ENCODE measurements at regions not wholly inside any gene's neighbourhood (a gene's known extent, or its start where the extent isn't known, plus 50 kb on each side); places are given as distances from the start of the nearest gene placed in this dataset.

GRCh38 chr1:82995951-82996350 is 1003.0 kb downstream of the TTLL7 start:
- no peaks in the 10 kb centered on the region for H3K27me3 Mint-ChIP-seq (ENCODE audit: low read depth)
- no peak for DNase-seq (ENCODE audit: low spot score)
- no peaks in the 10 kb centered on the region for H3K9me3 Mint-ChIP-seq
- no peak overlapping the region for H3K27ac Mint-ChIP-seq
- no peaks in the 10 kb centered on the region for H3K36me3 Mint-ChIP-seq (ENCODE audit: low read depth)
- no peaks in the 10 kb centered on the region for H3K4me1 Mint-ChIP-seq (ENCODE audit: low read depth)
- H3K4me3 Mint-ChIP-seq = no peak overlapping the region

GRCh38 chr1:82994616-82995263 is 1004.2 kb downstream of the TTLL7 start:
- H3K36me3 Mint-ChIP-seq (ENCODE audit: low read depth) = no peaks in the 10 kb centered on the region
- no peak overlapping the region for H3K27ac Mint-ChIP-seq
- H3K27me3 Mint-ChIP-seq (ENCODE audit: low read depth) = no peaks in the 10 kb centered on the region
- no peaks in the 10 kb centered on the region for H3K9me3 Mint-ChIP-seq
- DNase-seq (ENCODE audit: low spot score) = no peak
- H3K4me1 Mint-ChIP-seq (ENCODE audit: low read depth) = no peaks in the 10 kb centered on the region
- H3K4me3 Mint-ChIP-seq = no peak overlapping the region

DNA sequence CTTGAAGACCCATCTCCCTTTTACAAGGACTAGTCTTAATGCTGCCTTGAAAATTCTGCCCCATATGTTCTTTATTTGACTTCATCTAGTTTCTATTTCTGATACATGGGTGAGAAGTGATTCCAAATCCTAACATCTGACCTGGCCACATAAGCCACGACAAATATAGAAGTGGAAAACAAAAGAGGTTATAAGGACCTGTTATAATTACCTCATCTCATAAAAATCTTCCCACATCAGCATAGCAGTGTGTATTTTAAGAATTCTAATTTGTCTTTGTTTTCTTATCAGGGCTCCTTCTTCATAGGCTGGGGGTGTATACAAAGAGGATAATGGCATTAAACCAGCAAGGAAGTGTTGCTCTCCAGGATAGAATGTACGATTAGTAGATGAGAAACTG is 1007.4 kb downstream of the TTLL7 start:
- no peak overlapping the region for H3K27ac Mint-ChIP-seq
- no peaks in the 10 kb centered on the region for H3K9me3 Mint-ChIP-seq
- no peaks in the 10 kb centered on the region for H3K27me3 Mint-ChIP-seq (ENCODE audit: low read depth)

GRCh38 chr1:82979593-82980236 is 1019.2 kb downstream of the TTLL7 start:
- Mint-ChIP-seq H3K36me3 (ENCODE audit: low read depth) (no peaks in the 10 kb centered on the region), H3K4me1 (ENCODE audit: low read depth) (peaks cover 6% of the 10 kb centered on the region), H3K4me3 (peak overlapping the region; percentile 13), H3K27me3 (ENCODE audit: low read depth) (peaks cover 10% of the 10 kb centered on the region), H3K9me3 (no peaks in the 10 kb centered on the region), H3K27ac (peak overlapping the region; percentile 36)
- DNase-seq (ENCODE audit: low spot score) = no peak

More for the DNA sequence above, 1007.4 kb downstream of the TTLL7 start:
- no peak for DNase-seq (ENCODE audit: low spot score)
- no peaks in the 10 kb centered on the region for H3K36me3 Mint-ChIP-seq (ENCODE audit: low read depth)
- no peaks in the 10 kb centered on the region for H3K4me1 Mint-ChIP-seq (ENCODE audit: low read depth)
- no peak overlapping the region for H3K4me3 Mint-ChIP-seq

GRCh38 chr1:82978461-82979324 is 1020.2 kb downstream of the TTLL7 start:
- no peak overlapping the region for H3K27ac Mint-ChIP-seq
- H3K4me1 Mint-ChIP-seq (ENCODE audit: low read depth) = peaks cover 6% of the 10 kb centered on the region
- H3K4me3 Mint-ChIP-seq = no peak overlapping the region
- no peak for DNase-seq (ENCODE audit: low spot score)
- H3K27me3 Mint-ChIP-seq (ENCODE audit: low read depth) = peaks cover 10% of the 10 kb centered on the region
- H3K9me3 Mint-ChIP-seq = peaks cover 4% of the 10 kb centered on the region
- no peaks in the 10 kb centered on the region for H3K36me3 Mint-ChIP-seq (ENCODE audit: low read depth)

- H3K4me1 Mint-ChIP-seq (ENCODE audit: low read depth) = no peaks in the 10 kb centered on the region
Measured at GRCh38 chr1:82972841-82973553, 1025.9 kb downstream of the TTLL7 start.

GRCh38 chr1:82969340-82969739 is 1029.6 kb downstream of the TTLL7 start:
- H3K9me3 Mint-ChIP-seq = peaks cover 4% of the 10 kb centered on the region
- H3K36me3 Mint-ChIP-seq (ENCODE audit: low read depth) = no peaks in the 10 kb centered on the region
- no peaks in the 10 kb centered on the region for H3K27me3 Mint-ChIP-seq (ENCODE audit: low read depth)
- H3K27ac Mint-ChIP-seq = no peak overlapping the region
- no peak overlapping the region for H3K4me3 Mint-ChIP-seq
- H3K4me1 Mint-ChIP-seq (ENCODE audit: low read depth) = no peaks in the 10 kb centered on the region
- DNase-seq (ENCODE audit: low spot score) = no peak

More at GRCh38 chr1:82972841-82973553, 1025.9 kb downstream of the TTLL7 start:
- no peaks in the 10 kb centered on the region for H3K36me3 Mint-ChIP-seq (ENCODE audit: low read depth)
- H3K27ac Mint-ChIP-seq = no peak overlapping the region
- H3K27me3 Mint-ChIP-seq (ENCODE audit: low read depth) = no peaks in the 10 kb centered on the region
- DNase-seq (ENCODE audit: low spot score) = no peak
- peaks cover 4% of the 10 kb centered on the region for H3K9me3 Mint-ChIP-seq
- H3K4me3 Mint-ChIP-seq = no peak overlapping the region

DNA sequence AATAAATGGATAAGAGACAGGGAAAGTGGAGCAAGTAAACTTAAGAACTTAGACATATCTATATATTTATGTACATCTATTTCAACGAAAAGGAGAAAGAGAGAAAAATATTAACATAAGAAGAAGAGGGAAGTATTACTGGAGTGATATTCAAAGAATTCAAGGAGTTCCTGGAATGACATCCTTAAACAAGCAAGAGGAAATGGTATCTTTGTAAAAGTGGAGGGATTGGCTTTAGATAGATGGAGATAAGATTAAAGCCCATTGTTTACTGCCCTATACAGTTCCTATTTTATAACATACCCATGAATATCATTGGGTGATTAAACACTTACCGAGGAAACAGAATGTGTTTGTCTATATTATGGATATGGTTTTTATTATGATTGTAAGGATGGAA is 1036.3 kb downstream of the TTLL7 start:
- Mint-ChIP-seq H3K36me3 (ENCODE audit: low read depth) (no peaks in the 10 kb centered on the region), H3K27me3 (ENCODE audit: low read depth) (no peaks in the 10 kb centered on the region), H3K27ac (no peak overlapping the region), H3K4me1 (ENCODE audit: low read depth) (no peaks in the 10 kb centered on the region), H3K9me3 (no peaks in the 10 kb centered on the region), H3K4me3 (no peak overlapping the region)
- DNase-seq (ENCODE audit: low spot score) = no peak

- Mint-ChIP-seq H3K27ac (no peak overlapping the region), H3K27me3 (ENCODE audit: low read depth) (no peaks in the 10 kb centered on the region), H3K36me3 (ENCODE audit: low read depth) (no peaks in the 10 kb centered on the region), H3K9me3 (no peaks in the 10 kb centered on the region), H3K4me1 (ENCODE audit: low read depth) (no peaks in the 10 kb centered on the region), H3K4me3 (no peak overlapping the region)
- DNase-seq (ENCODE audit: low spot score) = no peak
Measured at GRCh38 chr1:82950606-82951200, 1048.2 kb downstream of the TTLL7 start.

DNA sequence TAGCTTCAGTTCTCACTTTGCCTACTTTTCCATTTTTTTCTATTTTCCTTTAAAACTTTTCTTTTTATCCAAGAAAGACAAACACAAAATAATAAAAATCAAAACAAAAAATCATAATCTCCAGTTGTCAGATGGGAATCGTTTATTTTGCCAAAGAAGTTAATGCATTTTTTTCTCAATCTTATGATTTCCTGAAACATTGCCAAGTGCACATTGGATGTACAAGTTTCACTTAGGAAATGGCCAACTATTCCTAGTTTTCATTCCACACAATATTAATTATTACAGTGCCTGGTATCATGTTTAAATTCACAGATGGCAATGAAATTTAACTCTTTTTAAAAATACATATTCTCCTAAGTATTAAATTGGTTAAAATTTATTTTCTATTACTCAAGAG is 1050.5 kb downstream of the TTLL7 start:
- Mint-ChIP-seq H3K27me3 (ENCODE audit: low read depth) (no peaks in the 10 kb centered on the region), H3K4me1 (ENCODE audit: low read depth) (no peaks in the 10 kb centered on the region), H3K9me3 (no peaks in the 10 kb centered on the region), H3K4me3 (no peak overlapping the region), H3K27ac (no peak overlapping the region), H3K36me3 (ENCODE audit: low read depth) (no peaks in the 10 kb centered on the region)
- no peak for DNase-seq (ENCODE audit: low spot score)

DNA sequence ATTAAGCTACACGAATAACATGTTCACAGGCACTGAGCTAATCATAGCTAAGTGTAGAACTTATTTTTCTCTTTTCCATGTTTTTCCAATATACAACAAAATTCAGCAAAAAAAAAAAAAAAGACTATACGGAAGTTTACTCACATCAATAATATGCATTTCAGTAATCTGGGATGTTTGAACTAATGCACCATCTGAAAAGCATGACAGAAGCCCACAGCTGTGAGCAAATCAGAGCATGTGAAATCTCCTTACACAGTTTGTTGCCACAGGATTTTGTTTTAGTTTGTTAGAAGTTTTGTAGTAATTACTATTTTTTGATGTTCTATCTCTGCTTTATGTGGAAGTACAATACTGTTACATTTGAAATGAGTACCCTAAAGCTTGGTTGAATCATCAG is 1051.7 kb downstream of the TTLL7 start:
- H3K4me3 Mint-ChIP-seq = no peak overlapping the region
- H3K4me1 Mint-ChIP-seq (ENCODE audit: low read depth) = no peaks in the 10 kb centered on the region
- no peak for DNase-seq (ENCODE audit: low spot score)
- H3K36me3 Mint-ChIP-seq (ENCODE audit: low read depth) = no peaks in the 10 kb centered on the region
- no peaks in the 10 kb centered on the region for H3K27me3 Mint-ChIP-seq (ENCODE audit: low read depth)
- H3K27ac Mint-ChIP-seq = no peak overlapping the region
- no peaks in the 10 kb centered on the region for H3K9me3 Mint-ChIP-seq

DNA sequence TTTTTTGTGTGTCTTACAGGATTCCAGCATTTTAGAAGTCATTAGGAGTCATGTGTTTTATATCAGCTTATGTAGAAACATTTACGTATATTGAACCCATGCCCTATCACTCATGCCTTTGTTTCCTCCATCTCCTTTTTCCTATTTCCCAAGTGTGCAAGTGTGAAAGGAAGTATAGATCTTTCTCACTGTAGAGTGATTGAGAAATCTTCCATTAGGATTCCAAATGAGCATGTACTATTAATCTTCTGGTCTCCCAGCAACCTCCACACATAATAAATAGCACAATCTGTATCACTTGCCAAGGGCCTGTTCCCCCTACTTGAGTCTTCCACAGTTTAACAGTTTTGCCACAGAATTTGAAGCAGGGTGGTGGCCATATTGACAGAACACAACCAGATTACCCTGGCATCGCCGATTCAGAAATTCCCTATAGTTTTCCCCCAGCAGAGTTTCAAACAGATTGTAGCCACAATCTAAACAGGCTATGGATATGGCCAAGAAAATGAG is 1052.8 kb downstream of the TTLL7 start:
- Mint-ChIP-seq H3K27me3 (ENCODE audit: low read depth) (no peaks in the 10 kb centered on the region), H3K27ac (no peak overlapping the region), H3K36me3 (ENCODE audit: low read depth) (no peaks in the 10 kb centered on the region), H3K4me1 (ENCODE audit: low read depth) (no peaks in the 10 kb centered on the region), H3K9me3 (no peaks in the 10 kb centered on the region), H3K4me3 (no peak overlapping the region)
- no peak for DNase-seq (ENCODE audit: low spot score)

GRCh38 chr1:82944822-82945221 is 1054.1 kb downstream of the TTLL7 start:
- H3K4me3 Mint-ChIP-seq = no peak overlapping the region
- no peaks in the 10 kb centered on the region for H3K9me3 Mint-ChIP-seq
- no peaks in the 10 kb centered on the region for H3K36me3 Mint-ChIP-seq (ENCODE audit: low read depth)
- H3K27me3 Mint-ChIP-seq (ENCODE audit: low read depth) = no peaks in the 10 kb centered on the region
- no peaks in the 10 kb centered on the region for H3K4me1 Mint-ChIP-seq (ENCODE audit: low read depth)
- DNase-seq (ENCODE audit: low spot score) = no peak
- H3K27ac Mint-ChIP-seq = no peak overlapping the region

All from T-helper 2 cell treated with Interferon-gamma antibody and Interleukin-4, amounts not matched to agents 5 μg/mL and 100 μg/mL, for 36 hours (primary cell).